Daoy (cell line): ENCODE measurements at regions not wholly inside any gene's neighbourhood (a gene's known extent, or its start where the extent isn't known, plus 50 kb on each side); places are given as distances from the start of the nearest gene placed in this dataset.
A peak's percentile ranks its signal among the peaks of the same experiment; 100 is the strongest.
"Not testable (repeated sequence)": the region's sequence is repeated elsewhere in the genome, so short reads cannot be mapped to it uniquely, and the experiment has no call there.

Experiments used
- DNase-seq: peaks from one replicate; pipeline ENCODE4 v3.0.0-alpha.2; 2015; ENCODE audit warnings: low read depth

- DNase-seq = not testable (repeated sequence)
These were observed 64.4 kb downstream of the TMEM200C start for GRCh38 chr18:5830902-5831301.

GRCh38 chr18:5828913-5829312 is 66.4 kb downstream of the TMEM200C start:
- no peak for DNase-seq

- no peak for DNase-seq
These were observed 69.7 kb downstream of the TMEM200C start for GRCh38 chr18:5825663-5826062.

DNA sequence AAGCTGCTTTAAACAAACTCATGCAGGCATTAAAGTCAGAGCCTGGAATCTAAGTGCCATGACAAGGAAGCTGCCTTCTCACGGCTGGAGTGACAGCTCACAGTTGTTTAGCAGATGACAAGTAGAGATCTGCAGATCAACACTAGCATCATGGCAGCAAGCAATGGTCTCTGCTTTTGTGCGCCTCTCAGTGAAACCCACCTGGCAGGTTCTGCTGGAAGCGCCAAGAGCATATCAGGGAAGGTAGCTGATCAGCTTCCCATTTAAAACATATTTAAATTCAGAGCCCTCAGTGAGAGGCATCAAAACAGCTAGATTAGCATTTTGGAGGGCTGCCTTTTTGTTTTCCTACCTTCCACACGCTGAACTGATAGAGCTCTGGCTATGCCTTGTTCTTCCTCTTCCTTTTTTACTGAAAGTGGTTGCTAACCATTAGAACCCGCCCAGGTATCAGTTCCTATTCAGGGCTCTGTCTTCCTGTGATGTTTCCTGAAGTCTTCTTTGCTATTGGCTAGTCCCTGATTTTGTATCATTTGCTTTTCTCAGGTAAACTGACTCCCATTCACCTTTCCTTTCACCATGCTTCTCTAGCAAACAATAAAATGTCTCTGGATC is 70.8 kb downstream of the TMEM200C start:
- DNase-seq = no peak

DNA sequence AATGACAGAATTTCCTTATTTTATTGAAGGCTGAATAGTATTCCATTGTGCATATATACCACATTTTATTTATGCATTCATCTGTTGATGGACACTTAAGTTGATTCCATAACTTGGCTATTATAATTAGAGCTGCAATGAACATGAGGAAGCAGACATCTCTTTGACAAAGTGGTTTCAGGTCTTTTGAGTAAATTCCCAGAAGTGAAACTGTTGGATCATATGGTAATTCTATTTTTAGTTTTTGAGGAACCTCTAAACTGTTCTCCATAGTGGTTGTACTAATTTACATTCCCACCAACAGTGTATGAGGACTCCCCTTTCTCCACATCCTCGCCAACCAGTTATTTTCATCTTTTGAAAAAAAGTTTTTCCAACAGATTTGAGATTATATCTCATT is 77.5 kb downstream of the TMEM200C start:
- no peak for DNase-seq

GRCh38 chr18:5806860-5807259 is 88.5 kb downstream of the TMEM200C start:
- DNase-seq = no peak

DNA sequence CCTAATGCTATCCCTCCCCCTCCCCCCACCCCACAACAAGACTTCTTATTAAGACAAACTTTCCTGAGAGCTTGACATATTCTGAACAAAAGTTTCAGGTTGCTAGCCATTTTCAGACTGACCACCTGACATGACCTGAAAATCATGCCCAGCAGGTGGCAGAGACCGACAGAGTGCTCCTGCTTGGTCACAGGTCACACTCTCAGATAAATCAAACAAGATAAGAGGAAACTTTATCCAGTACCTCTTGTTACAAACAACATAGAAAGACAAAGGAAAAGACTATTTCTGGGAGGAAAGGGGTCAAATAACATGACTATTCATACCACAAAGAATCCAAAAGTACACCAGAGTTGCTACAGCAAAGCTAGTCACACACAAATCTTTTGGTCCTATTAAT is 107.4 kb downstream of the TMEM200C start:
- no peak for DNase-seq

GRCh38 chr18:5779922-5780321 is 115.4 kb downstream of the TMEM200C start:
- DNase-seq = no peak

DNA sequence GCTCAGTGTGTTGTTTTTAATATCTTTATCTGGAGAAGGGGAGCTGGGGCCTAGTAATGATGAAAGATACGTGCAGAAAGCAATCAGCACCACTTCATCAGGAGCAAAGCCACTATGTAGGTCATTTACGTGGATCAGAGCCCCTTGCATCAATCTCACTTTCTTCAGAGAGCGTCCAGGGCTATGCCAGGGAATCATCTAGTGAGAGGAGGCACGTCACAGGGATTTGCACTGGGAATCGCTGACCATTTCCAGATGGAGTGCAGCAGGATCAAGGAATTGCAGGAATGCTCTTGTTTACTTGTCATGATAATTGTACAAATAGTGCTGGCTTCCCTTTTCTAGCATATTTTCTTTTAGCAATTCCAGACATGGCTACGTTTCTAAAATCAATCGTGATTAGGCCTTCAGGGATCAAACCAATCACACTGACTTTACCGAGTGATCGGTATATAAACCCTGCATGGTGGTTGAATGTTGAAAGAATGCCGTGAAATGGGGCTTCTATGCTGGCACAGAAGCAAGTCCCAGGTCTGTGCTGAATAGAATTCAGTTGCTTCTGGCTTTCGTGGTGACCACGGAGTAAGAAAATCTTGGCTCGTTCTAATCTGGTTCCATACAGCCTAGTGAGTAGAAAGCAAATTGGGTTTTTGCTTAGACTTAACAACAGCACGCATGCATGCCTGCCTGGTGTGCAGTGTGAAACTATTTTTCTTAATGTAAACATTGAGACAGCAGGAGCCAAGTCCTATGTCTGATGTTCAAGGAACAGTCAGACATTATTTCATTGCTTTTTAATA is 122.8 kb downstream of the TMEM200C start:
- no peak for DNase-seq

DNA sequence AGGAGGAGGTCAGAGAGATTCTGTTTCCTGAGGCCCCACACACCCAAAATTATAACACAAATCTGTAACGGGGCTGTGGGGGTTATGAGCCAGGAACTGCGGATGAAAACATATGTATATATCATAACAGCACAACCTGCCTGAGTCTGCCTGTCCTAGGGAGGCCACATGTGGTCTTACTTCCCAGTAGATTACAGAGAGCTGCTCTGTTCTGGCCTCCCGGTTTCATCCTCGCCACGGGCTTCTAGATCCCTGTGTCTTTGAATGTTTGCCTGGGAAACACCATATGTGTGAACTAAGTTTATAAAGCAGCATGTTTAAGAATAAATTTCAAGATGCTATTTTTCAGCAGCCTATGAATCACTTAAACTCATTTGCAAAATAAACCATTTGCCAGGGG is 124.0 kb downstream of the TMEM200C start:
- DNase-seq = no peak

GRCh38 chr18:5770176-5770575 is 125.1 kb downstream of the TMEM200C start:
- DNase-seq = no peak

- no peak for DNase-seq
These were observed 126.9 kb downstream of the TMEM200C start for GRCh38 chr18:5768454-5768853.

DNA sequence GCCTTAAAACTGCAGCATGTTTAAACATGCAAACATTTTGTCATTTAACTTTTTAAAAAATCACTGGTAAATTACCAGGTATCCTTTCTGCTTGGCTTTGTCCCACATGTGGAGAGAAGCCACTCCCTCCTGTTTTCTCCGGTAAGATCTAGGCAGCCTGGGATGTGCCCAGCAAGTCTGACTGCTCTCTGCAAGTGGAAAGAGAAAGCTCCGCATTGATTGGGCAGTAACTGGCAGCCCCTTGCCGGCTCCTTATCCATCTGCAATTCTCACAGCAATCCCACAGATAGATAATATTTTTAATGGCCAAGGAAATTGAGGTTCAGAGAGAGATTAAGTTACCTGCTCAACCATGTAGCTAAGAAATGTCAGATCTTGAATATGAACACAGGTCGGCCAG is 136.1 kb downstream of the TMEM200C start:
- DNase-seq = peak; percentile 37

DNA sequence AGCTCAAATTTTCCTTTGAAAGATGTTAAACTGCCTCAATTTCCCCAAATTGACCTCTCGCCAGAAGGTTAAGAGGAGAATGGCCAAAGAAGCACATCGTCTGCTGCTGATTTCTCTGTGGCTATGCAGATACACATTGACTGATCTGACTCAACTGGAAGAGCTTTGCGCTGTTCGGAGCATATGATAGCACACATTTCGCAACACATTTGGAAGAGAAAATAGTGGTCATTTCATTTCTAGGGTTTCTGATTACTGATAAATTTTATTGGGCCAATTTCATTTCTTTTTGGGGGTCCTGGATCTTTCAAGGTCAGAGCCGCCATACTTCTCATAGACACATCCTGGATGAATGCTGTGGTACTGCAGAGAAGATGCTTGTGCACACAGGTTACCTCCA is 138.5 kb downstream of the TMEM200C start:
- no peak for DNase-seq

- DNase-seq = no peak
These were observed 147.6 kb downstream of the TMEM200C start for GRCh38 chr18:5747678-5748077.

DNA sequence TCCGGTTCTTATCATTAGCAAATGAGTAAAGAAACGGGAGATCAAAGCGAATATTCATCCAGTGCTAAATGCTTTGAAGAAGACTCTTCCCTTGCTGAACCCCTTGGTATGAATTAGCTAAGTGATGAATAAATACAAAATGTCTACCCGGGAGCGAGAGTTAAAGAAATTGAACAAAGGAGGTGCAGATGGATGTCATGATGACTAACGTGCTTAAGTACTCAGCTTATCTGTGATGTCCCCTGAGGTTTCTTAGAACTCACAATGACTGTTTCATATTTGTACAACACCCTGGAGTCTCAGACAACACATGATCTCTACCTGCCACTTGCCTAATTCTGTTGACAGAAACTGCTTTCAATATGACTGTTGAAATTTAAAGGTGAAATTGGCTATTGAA is 148.5 kb downstream of the TMEM200C start:
- peak; percentile 62 for DNase-seq

DNA sequence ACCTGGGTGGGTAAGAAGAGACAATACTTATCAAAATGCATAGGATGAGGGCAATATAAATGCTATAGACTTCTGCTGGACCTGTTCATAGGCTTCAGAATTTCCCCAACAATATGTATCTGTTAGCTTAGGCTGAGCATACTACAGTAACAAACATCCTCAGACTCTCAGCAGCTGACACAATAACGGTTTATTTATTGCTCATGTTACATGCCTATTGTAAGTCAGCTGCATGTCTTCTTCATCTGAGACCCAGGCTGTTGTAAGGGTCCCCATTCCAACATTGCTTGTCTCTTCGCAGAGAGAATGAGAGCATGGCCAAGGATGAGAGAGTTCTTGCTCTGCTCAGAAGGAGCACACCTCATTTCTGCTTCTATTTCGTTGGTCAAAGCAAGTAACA is 150.7 kb downstream of the TMEM200C start:
- no peak for DNase-seq

- DNase-seq = no peak
These were observed 156.8 kb downstream of the TMEM200C start for GRCh38 chr18:5738526-5738925.

DNA sequence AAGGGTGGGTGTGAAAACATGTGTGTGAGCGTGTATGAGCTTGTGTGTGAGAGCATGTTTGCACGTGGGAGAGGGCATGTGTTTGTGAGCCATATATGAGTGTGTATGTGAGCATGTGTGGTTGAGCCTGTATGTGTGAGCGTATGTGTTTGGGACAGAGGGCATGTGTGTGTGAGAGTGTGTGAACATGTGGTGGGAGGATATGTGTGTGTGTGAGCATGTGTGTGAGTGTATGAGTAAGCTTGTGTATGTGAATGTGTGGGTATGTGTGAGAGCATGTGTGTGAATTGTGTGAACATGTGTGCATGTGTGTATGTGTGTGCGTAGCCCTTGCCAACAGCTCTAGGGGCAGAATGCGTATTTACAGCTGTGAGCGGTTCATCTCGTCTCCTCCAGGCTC is 163.0 kb downstream of the TMEM200C start:
- DNase-seq = no peak

DNA sequence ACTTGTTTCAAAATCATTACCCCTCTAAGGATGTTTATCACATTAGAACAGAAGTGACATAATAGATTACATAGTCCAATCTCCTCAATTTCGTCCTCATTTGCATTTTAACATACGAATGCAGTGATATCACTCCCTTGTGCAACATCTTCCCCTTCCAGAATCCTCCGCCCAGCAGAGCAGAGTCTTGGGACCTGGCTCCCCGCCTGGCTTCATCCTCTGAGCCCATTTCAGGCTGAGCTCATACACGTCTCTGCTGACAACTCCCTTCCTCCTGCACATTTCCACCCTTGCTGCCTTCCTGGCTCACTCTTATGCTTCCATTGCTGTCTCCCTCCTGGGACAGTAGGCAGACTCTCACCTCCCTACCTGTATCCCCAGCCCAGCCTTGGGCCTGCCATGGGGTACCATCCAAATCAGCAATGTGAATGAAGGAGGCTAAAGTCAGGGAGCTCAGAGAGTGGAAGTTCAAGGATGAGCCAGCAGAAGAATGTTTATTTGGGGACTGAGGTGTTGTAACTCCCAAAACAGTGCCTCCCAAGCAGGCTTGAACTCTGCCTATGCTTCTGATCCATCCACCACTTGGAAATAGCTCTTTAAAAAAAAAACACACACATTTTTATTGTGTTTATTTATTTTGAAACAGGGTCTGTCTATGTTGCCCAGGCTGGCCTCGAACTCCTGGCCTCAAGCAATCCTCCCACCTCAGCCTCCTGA is 165.2 kb downstream of the TMEM200C start:
- DNase-seq = no peak

- DNase-seq = no peak
These were observed 166.8 kb downstream of the TMEM200C start for GRCh38 chr18:5728531-5728930.

DNA sequence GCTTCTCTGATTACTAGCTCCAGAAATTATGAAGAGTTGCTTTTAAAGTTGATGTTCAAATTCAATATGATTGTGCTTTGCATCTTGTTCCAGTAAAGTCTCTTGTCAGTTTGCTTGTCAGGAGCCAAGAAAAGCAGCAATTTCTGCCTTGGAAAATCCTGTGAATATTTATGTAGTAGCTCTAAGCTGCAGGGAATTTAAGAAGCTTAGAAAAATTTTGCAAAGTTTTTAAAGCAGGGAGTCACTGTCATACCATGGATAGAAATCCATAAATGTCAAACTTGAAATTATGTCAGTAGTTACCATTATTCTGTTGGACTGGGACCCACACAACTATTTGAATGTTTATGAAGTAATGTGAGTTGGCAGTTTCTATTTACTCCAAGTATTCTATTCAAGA is 169.3 kb downstream of the TMEM200C start:
- no peak for DNase-seq

- DNase-seq = no peak
These were observed 173.4 kb downstream of the TMEM200C start for GRCh38 chr18:5721924-5722323.
